Loucy (cell line): ENCODE measurements at regions not wholly inside any gene's neighbourhood (a gene's known extent, or its start where the extent isn't known, plus 50 kb on each side); places are given as distances from the start of the nearest gene placed in this dataset.

Source experiments
- H2AFZ ChIP-seq: fragments of 200-600 bp; sonication (generic); 2 replicates; pipeline ENCODE4 v1.6.0; 2016; ENCODE audit warnings: antibody characterized with exemption, mild to moderate bottlenecking, low read length, moderate library complexity
- H3F3A ChIP-seq: fragments of 200-600 bp; 2 replicates; pipeline ENCODE4 v1.6.0; 2016; ENCODE audit warnings: antibody characterized with exemption, low read depth, mild to moderate bottlenecking
- H3K27me3 ChIP-seq: fragments of 200-600 bp; sonication (generic); 2 replicates; pipeline ENCODE4 v1.6.1; 2014; ENCODE audit warnings: low read length, mild to moderate bottlenecking; ENCODE audit not compliant: insufficient read depth, poor library complexity, severe bottlenecking
- H3K36me3 ChIP-seq: fragments of 200-600 bp; sonication (generic); 2 replicates; pipeline ENCODE4 v1.6.1; 2016; ENCODE audit warnings: low read length; ENCODE audit not compliant: insufficient read depth
- H3K4me1 ChIP-seq: fragments of 200-600 bp; sonication (generic); 2 replicates; pipeline ENCODE4 v1.5.1; 2014; ENCODE audit warnings: low read length, mild to moderate bottlenecking; ENCODE audit not compliant: insufficient read depth, poor library complexity, severe bottlenecking
- H3K4me2 ChIP-seq: fragments of 200-600 bp; sonication (generic); 2 replicates; pipeline ENCODE4 v1.6.0; 2014; ENCODE audit warnings: antibody characterized with exemption, low read length, low read depth, mild to moderate bottlenecking; ENCODE audit not compliant: poor library complexity, severe bottlenecking
- H3K4me3 ChIP-seq: fragments of 200-600 bp; sonication (generic); 2 replicates; pipeline ENCODE4 v1.5.1; 2014; ENCODE audit warnings: low read length, mild to moderate bottlenecking, mixed read lengths; ENCODE audit not compliant: poor library complexity, severe bottlenecking
- H3K79me2 ChIP-seq: fragments of 200-600 bp; sonication (generic); 2 replicates; pipeline ENCODE4 v1.6.1; 2014; ENCODE audit warnings: low read length; ENCODE audit not compliant: insufficient read depth
- H3K9ac ChIP-seq: fragments of 200-600 bp; sonication (generic); 2 replicates; pipeline ENCODE4 v1.6.0; 2014; ENCODE audit warnings: mild to moderate bottlenecking, low read depth, low read length, moderate library complexity; ENCODE audit not compliant: poor library complexity, severe bottlenecking
- H3K9me2 ChIP-seq: fragments of 200-600 bp; sonication (generic); replicated peaks from 2 replicates; pipeline ENCODE4 v1.6.1; 2016; ENCODE audit warnings: low read depth, low read length, mixed read lengths
- H3K9me3 ChIP-seq: fragments of 200-600 bp; sonication (generic); 2 replicates; pipeline ENCODE4 v1.6.1; 2014; ENCODE audit warnings: mild to moderate bottlenecking, antibody characterized with exemption, low read length, low read depth; ENCODE audit not compliant: insufficient read depth
- H4K20me1 ChIP-seq: fragments of 200-600 bp; sonication (generic); 2 replicates; pipeline ENCODE4 v1.6.0; 2014; ENCODE audit warnings: antibody characterized with exemption, low read length, mild to moderate bottlenecking; ENCODE audit not compliant: insufficient read depth, poor library complexity, severe bottlenecking
- EZH2phosphoT487 ChIP-seq: fragments of 200-600 bp; IDR thresholded peaks from 2 replicates; pipeline ENCODE4 v1.6.1; 2018; ENCODE audit warnings: antibody characterized with exemption, mild to moderate bottlenecking, moderate library complexity, borderline replicate concordance
- TF ChIP-seq, protein P1 (sequence below): fragments of 200-600 bp; sonication (generic); conservative IDR thresholded peaks from 2 replicates; pipeline ENCODE4 v1.5.1; 2014; ENCODE audit warnings: mild to moderate bottlenecking, antibody characterized with exemption, low read length

DNA sequence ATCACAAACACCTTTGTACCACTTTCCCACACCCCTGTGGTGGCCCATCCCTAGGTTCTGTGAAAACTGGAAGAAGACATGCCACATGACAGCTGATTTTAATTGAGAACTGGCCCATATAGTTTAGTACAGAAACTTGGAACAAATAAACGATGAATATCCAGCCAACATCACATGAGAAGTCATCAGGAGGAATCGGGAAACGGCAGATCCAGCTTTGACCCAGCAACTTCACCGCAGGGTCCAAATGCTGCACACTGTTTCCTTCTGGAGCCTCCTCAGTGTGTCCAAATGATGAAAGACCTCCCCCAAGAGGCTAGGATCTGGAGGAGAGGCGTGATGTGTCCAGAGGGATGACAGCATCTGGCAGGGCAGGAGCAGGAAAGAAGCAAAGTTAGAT lies 75.5 kb downstream of the COPS8 start:
- H3K4me2 ChIP-seq = no peak overlapping the region
- H3K36me3 ChIP-seq = no peaks in the 10 kb centered on the region
- H4K20me1 ChIP-seq = no peaks in the 10 kb centered on the region
- H3K27me3 ChIP-seq = no peaks in the 10 kb centered on the region
- no peaks in the 10 kb centered on the region for H3K9me2 ChIP-seq
- no peaks in the 10 kb centered on the region for H3F3A ChIP-seq
- no peaks in the 10 kb centered on the region for H3K9me3 ChIP-seq
- H3K79me2 ChIP-seq = no peaks in the 10 kb centered on the region
- H3K4me1 ChIP-seq = peaks cover 13% of the 10 kb centered on the region
- H3K4me3 ChIP-seq = no peak overlapping the region
- no peak overlapping the region for H2AFZ ChIP-seq
- TF ChIP-seq, protein P1, sequence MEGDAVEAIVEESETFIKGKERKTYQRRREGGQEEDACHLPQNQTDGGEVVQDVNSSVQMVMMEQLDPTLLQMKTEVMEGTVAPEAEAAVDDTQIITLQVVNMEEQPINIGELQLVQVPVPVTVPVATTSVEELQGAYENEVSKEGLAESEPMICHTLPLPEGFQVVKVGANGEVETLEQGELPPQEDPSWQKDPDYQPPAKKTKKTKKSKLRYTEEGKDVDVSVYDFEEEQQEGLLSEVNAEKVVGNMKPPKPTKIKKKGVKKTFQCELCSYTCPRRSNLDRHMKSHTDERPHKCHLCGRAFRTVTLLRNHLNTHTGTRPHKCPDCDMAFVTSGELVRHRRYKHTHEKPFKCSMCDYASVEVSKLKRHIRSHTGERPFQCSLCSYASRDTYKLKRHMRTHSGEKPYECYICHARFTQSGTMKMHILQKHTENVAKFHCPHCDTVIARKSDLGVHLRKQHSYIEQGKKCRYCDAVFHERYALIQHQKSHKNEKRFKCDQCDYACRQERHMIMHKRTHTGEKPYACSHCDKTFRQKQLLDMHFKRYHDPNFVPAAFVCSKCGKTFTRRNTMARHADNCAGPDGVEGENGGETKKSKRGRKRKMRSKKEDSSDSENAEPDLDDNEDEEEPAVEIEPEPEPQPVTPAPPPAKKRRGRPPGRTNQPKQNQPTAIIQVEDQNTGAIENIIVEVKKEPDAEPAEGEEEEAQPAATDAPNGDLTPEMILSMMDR = no peak
- no peak for TF ChIP-seq EZH2phosphoT487
- no peak overlapping the region for H3K9ac ChIP-seq

DNA sequence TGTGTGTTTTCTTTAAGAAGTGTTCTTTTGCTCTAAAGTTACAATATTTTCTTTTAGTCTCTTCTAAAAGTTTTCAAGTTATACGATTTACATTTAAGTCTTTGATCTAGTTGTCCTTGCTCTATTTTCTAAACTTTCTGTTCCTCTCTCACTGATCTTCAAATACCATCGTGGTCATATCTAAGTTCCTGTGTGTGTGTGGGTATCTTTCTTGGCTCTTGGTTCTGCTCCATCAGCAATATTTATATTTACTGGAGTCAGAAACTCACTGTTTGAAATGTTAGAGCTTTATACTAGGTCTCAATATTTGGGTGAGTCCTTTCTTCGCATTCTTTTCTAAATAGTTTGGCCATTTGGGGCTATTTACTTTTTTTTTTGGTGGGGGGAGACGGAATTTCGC lies 77.3 kb downstream of the COPS8 start:
- H3K9me3 ChIP-seq = 0 out of 2 replicates have a peak, but pooled peaks cover under 1% of the 10 kb centered on the region
- no peak for TF ChIP-seq EZH2phosphoT487
- TF ChIP-seq, protein P1 = no peak
- no peak overlapping the region for H3K4me3 ChIP-seq
- peaks cover 13% of the 10 kb centered on the region for H3K4me1 ChIP-seq
- no peaks in the 10 kb centered on the region for H4K20me1 ChIP-seq
- no peak overlapping the region for H3K4me2 ChIP-seq
- no peaks in the 10 kb centered on the region for H3K79me2 ChIP-seq
- H3K9ac ChIP-seq = no peak overlapping the region
- no peaks in the 10 kb centered on the region for H3K27me3 ChIP-seq
- H2AFZ ChIP-seq = no peak overlapping the region
- H3K36me3 ChIP-seq = no peaks in the 10 kb centered on the region
- H3K9me2 ChIP-seq = no peaks in the 10 kb centered on the region
- no peaks in the 10 kb centered on the region for H3F3A ChIP-seq

DNA sequence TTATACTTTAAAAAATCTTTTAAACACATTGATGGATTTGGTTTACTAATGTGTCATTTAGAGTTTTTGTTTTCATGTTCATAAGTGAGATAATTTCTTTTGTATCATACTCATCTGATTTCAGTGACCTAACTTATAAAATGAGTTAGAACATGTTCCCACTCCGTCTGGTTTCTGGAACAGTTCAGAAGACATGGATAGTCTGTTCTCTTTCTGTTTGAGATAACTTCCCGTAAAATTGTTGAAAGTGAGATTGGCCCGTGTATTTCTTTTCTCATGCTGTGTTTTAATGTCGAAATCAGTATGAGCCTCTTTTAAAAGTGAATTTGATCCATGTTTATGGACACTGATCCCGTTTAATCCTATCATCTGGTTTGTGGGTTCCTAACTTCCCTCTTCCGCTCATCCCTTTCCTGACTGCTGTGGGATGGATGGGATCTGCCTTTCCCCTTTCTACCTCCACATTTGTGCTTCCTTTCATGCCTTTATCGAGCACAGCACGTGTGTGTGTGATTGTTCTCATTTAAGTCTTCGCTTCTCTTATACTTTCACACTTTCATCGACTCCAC lies 78.9 kb downstream of the COPS8 start:
- no peak overlapping the region for H2AFZ ChIP-seq

More for the DNA sequence above, 78.9 kb downstream of the COPS8 start:
- 0 out of 2 replicates have a peak, but pooled peaks cover 2% of the 10 kb centered on the region for H3K9me3 ChIP-seq
- H3F3A ChIP-seq = no peaks in the 10 kb centered on the region
- no peaks in the 10 kb centered on the region for H3K79me2 ChIP-seq
- peaks cover 1% of the 10 kb centered on the region for H3K4me1 ChIP-seq
- no peak overlapping the region for H3K4me2 ChIP-seq
- no peak for TF ChIP-seq EZH2phosphoT487
- TF ChIP-seq, protein P1 = no peak
- H3K36me3 ChIP-seq = no peaks in the 10 kb centered on the region
- no peaks in the 10 kb centered on the region for H3K27me3 ChIP-seq
- H3K4me3 ChIP-seq = no peak overlapping the region
- no peaks in the 10 kb centered on the region for H3K9me2 ChIP-seq
- H3K9ac ChIP-seq = no peak overlapping the region
- no peaks in the 10 kb centered on the region for H4K20me1 ChIP-seq
